ENCODE measurements at regions not wholly inside any gene's neighbourhood (a gene's known extent, or its start where the extent isn't known, plus 50 kb on each side); places are given as distances from the start of the nearest gene placed in this dataset.

GRCh38 chr2:108067820-108068405, 81.6 kb downstream of the SLC5A7 start:
- no peak for TF ChIP-seq CTCF (IDR thresholded peaks at IDR 0.05; ENCODE audit: unreplicated experiment)
- no peak for DNase-seq (ENCODE audit: unreplicated experiment)
- no peak overlapping the region for H3K4me3 Mint-ChIP-seq (ENCODE audit: unreplicated experiment)
- no peaks in the 10 kb centered on the region for H3K9me3 Mint-ChIP-seq (ENCODE audit: unreplicated experiment)
- ChIA-PET CTCF (interaction anchor here (0.7 to 1.1 kb wide), 3 partner anchors 19 to 133 kb away, joined by 3 read pairs; no protein-coding TSS in a partner anchor), POLR2A (no interaction called here)
- H3K27ac Mint-ChIP-seq (ENCODE audit: low read depth, unreplicated experiment) = no peak overlapping the region
- H3K27me3 Mint-ChIP-seq (ENCODE audit: insufficient read depth, unreplicated experiment) = peaks cover 42% of the 10 kb centered on the region
- intact Hi-C loops (cut with micrococcal nuclease) = no loop called here
- H3K4me1 Mint-ChIP-seq (ENCODE audit: insufficient read depth, unreplicated experiment) = no peaks in the 10 kb centered on the region
- no peaks in the 10 kb centered on the region for H3K36me3 Mint-ChIP-seq (ENCODE audit: insufficient read depth, unreplicated experiment)
- no TSS peak for BruUV-seq (replicated peaks)

GRCh38 chr2:108069515-108070310, 83.4 kb downstream of the SLC5A7 start:
- BruUV-seq (replicated peaks) = no TSS peak
- ChIA-PET CTCF (no interaction called here), POLR2A (no interaction called here)
- Mint-ChIP-seq H3K4me3 (ENCODE audit: unreplicated experiment) (no peak overlapping the region), H3K27ac (ENCODE audit: low read depth, unreplicated experiment) (no peak overlapping the region), H3K27me3 (ENCODE audit: insufficient read depth, unreplicated experiment) (peaks cover 56% of the 10 kb centered on the region), H3K36me3 (ENCODE audit: insufficient read depth, unreplicated experiment) (no peaks in the 10 kb centered on the region), H3K9me3 (ENCODE audit: unreplicated experiment) (no peaks in the 10 kb centered on the region), H3K4me1 (ENCODE audit: insufficient read depth, unreplicated experiment) (no peaks in the 10 kb centered on the region)
- peak; percentile 6 for DNase-seq (ENCODE audit: unreplicated experiment)
- no peak for TF ChIP-seq CTCF (IDR thresholded peaks at IDR 0.05; ENCODE audit: unreplicated experiment)
- intact Hi-C loops (cut with micrococcal nuclease) = no loop called here

- Mint-ChIP-seq H3K4me3 (ENCODE audit: unreplicated experiment) (no peak overlapping the region), H3K27me3 (ENCODE audit: insufficient read depth, unreplicated experiment) (peaks cover 66% of the 10 kb centered on the region), H3K27ac (ENCODE audit: low read depth, unreplicated experiment) (no peak overlapping the region), H3K36me3 (ENCODE audit: insufficient read depth, unreplicated experiment) (no peaks in the 10 kb centered on the region), H3K4me1 (ENCODE audit: insufficient read depth, unreplicated experiment) (no peaks in the 10 kb centered on the region), H3K9me3 (ENCODE audit: unreplicated experiment) (no peaks in the 10 kb centered on the region)
- POLR2A ChIA-PET = interaction anchor here (1.1 to 1.3 kb wide), 2 partner anchors 13 to 101 kb away, joined by 3 read pairs; no protein-coding TSS in a partner anchor
- no TSS peak for BruUV-seq (replicated peaks)
- no peak for DNase-seq (ENCODE audit: unreplicated experiment)
- intact Hi-C loops (cut with micrococcal nuclease) = no loop called here
- TF ChIP-seq CTCF (IDR thresholded peaks at IDR 0.05; ENCODE audit: unreplicated experiment) = no peak
- CTCF ChIA-PET = interaction anchor here (1.0 kb wide), 1 partner anchor 32 kb away, joined by 3 read pairs; no protein-coding TSS in a partner anchor
Measured at GRCh38 chr2:108073415-108074072, 87.2 kb downstream of the SLC5A7 start.

- no peaks in the 10 kb centered on the region for H3K4me1 Mint-ChIP-seq (ENCODE audit: insufficient read depth, unreplicated experiment)
- ChIA-PET CTCF (interaction anchor here (0.6 to 1.0 kb wide), 2 partner anchors 32 to 271 kb away, joined by 3 read pairs; no protein-coding TSS in a partner anchor), POLR2A (interaction anchor here (1.1 kb wide), 1 partner anchor 12 kb away, joined by 3 read pairs; no protein-coding TSS in a partner anchor)
- no peak overlapping the region for H3K4me3 Mint-ChIP-seq (ENCODE audit: unreplicated experiment)
- H3K36me3 Mint-ChIP-seq (ENCODE audit: insufficient read depth, unreplicated experiment) = no peaks in the 10 kb centered on the region
- peaks cover 68% of the 10 kb centered on the region for H3K27me3 Mint-ChIP-seq (ENCODE audit: insufficient read depth, unreplicated experiment)
- H3K27ac Mint-ChIP-seq (ENCODE audit: low read depth, unreplicated experiment) = no peak overlapping the region
- BruUV-seq (replicated peaks) = no TSS peak
- intact Hi-C loops (cut with micrococcal nuclease) = no loop called here
- no peak for TF ChIP-seq CTCF (IDR thresholded peaks at IDR 0.05; ENCODE audit: unreplicated experiment)
- no peaks in the 10 kb centered on the region for H3K9me3 Mint-ChIP-seq (ENCODE audit: unreplicated experiment)
- no peak for DNase-seq (ENCODE audit: unreplicated experiment)
Measured at GRCh38 chr2:108074150-108074549, 87.8 kb downstream of the SLC5A7 start.
